Heart left ventricle (tissue), 13 donors: ENCODE measurements at regions not wholly inside any gene's neighbourhood (a gene's known extent, or its start where the extent isn't known, plus 50 kb on each side); places are given as distances from the start of the nearest gene placed in this dataset.
"Not testable (repeated sequence)": the region's sequence is repeated elsewhere in the genome, so short reads cannot be mapped to it uniquely, and the experiment has no call there.

Experiments used
- CTCF ChIP-seq, 12 donors: fragments of 200-600 bp; sonication (generic) in 4 of 12; IDR thresholded peaks; one replicate each; pipeline versions ENCODE4 v1.5.0 to v1.8.0; 2018 to 2022; ENCODE audit warnings: antibody characterized with exemption in 12 of 12, mild to moderate bottlenecking in 5 of 12
- POLR2A ChIP-seq, 2 donors: fragments of 450-650 bp; IDR thresholded peaks; one replicate each; pipeline ENCODE4 v1.6.1; 2017; ENCODE audit warnings: antibody characterized with exemption in 2 of 2, mild to moderate bottlenecking in 2 of 2, moderate library complexity in 2 of 2
- donor health status: ischemic (EF 13 %, LVEDD 7.1; RV severe dilation, severe dysfunction).
- donor health status: DM: no; HTN: yes; CAD: no.
- donor health status: DM: no; HTN: no; CAD: no.
- donor health status: ischemic (EF 25% LVEDD 6.9; RV normal size, moderate dysfunction).
- donor health status: ischemic (EF 25% LVEDD 5.7; RV mildly dilated, moderate dysfunction).
- donor health status: ischemic (EF 35%, LVEDD 5.7; RV mildly dilated, moderate dysfunction).
- donor health status: nonischemic (EF 11% LVEDD 7.7; RV severe dilation, severe dysfunction).
- donor health status: DM: yes; HTN: yes; CAD: no.
- donor health status: PGD.
- donor health status: ischemic (EF 29% LVEDD 5.4; RV normal size, mild dysfunction).
- donor health status: nonischemic (EF 23%, LVEDD 6.1; RV moderate dilation, normal function).

DNA sequence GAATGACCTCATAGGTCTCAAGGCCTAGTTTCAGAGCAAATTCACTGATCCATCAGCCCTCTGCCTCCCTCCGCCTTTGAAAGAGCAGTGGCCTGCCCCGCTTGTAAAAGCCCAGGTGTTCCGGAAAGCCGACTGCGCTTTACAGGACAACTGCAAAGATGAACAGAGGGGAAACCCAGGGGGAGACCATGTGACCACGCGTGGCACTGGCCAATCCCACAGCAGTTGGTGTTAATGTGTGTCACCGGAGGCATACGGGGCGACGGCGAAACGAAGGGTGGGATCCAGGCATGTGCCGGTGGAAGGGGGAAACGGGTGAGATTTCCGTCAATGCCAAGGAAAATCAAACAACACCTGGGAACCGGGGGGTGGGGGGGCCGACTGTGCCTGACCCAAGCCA is 684.4 kb upstream of the TPTE start:
- TF ChIP-seq CTCF, POLR2A (IDR thresholded peaks at IDR 0.05): not testable (repeated sequence)
